ENCODE measurements at regions not wholly inside any gene's neighbourhood (a gene's known extent, or its start where the extent isn't known, plus 50 kb on each side); places are given as distances from the start of the nearest gene placed in this dataset.

DNA sequence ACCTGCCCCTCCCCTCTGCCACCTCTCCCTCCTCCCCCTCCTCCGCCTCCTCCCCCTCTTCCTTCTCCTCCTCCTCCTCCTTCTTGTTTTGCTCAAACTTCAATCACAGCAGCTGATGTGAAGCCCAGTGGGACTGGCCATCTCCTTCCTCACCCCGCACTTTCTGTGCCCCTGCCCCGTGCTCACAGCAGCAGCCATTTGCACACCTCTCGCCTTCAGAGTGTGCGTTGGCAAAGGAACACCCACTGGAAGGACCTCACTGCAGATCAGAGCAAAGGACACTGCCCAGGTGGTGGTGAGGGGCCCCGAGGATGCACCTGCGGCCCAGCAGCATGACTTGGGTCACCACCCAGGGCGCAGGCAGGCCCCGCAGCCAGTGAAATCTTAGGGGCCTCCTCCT lies 98.8 kb downstream of the SOX1 start:
- Histone ChIP-seq H3K27ac (no peak overlapping the region), H3K9me3 (no peaks in the 10 kb centered on the region), H3K4me3 (no peak overlapping the region), H3K36me3 (no peaks in the 10 kb centered on the region), H3K27me3 (peaks cover 0 to 5% (median 0%) of the 10 kb centered on the region in 3 donors), H3K4me1 (no peaks in the 10 kb centered on the region)
- in situ Hi-C loops (cut with MboI; ENCODE audit: low sequenced_read_pairs in 4 of 4) (no loop called here), intact Hi-C loops (cut with DNase I; ENCODE audit: low total_unique reads) (no loop called here)
- no peak for ATAC-seq
- no peak for DNase-seq
- TF ChIP-seq, protein P1, sequence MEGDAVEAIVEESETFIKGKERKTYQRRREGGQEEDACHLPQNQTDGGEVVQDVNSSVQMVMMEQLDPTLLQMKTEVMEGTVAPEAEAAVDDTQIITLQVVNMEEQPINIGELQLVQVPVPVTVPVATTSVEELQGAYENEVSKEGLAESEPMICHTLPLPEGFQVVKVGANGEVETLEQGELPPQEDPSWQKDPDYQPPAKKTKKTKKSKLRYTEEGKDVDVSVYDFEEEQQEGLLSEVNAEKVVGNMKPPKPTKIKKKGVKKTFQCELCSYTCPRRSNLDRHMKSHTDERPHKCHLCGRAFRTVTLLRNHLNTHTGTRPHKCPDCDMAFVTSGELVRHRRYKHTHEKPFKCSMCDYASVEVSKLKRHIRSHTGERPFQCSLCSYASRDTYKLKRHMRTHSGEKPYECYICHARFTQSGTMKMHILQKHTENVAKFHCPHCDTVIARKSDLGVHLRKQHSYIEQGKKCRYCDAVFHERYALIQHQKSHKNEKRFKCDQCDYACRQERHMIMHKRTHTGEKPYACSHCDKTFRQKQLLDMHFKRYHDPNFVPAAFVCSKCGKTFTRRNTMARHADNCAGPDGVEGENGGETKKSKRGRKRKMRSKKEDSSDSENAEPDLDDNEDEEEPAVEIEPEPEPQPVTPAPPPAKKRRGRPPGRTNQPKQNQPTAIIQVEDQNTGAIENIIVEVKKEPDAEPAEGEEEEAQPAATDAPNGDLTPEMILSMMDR (IDR thresholded peaks at IDR 0.05 in 4 of 5, conservative IDR thresholded peaks at IDR 0.05 in 1 of 5), result no peak
- TF ChIP-seq POLR2A (IDR thresholded peaks at IDR 0.05), result no peak

DNA sequence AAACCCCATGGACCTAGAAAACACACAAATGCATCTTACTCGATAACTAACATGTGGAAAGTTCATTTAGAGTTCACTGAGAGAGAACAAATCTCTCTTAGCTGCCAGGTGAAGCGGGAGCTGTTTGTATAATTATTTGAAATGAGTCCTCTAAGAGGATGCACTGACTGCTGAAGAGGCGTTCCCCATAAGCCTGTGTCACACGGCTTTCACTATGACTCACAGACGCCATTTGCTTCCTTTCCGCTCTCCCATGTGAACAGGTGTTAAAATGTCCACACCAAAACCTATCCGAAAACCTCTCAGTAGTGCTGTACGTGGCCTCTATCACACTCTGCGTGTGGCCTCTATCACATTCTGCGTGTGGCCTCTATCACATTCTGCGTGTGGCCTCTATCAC lies 101.8 kb downstream of the SOX1 start:
- H3K27me3 ChIP-seq, result peaks cover 0 to 2% (median 0%) of the 10 kb centered on the region in 3 donors
- H3K4me3 ChIP-seq, result no peak overlapping the region
- intact Hi-C loops (cut with DNase I; ENCODE audit: low total_unique reads) (no loop called here), in situ Hi-C loops (cut with MboI; ENCODE audit: low sequenced_read_pairs in 4 of 4) (no loop called here)
- TF ChIP-seq, protein P1 (IDR thresholded peaks at IDR 0.05 in 4 of 5, conservative IDR thresholded peaks at IDR 0.05 in 1 of 5), result no peak
- TF ChIP-seq POLR2A (IDR thresholded peaks at IDR 0.05), result no peak
- DNase-seq, result no peak
- ATAC-seq, result no peak
- no peaks in the 10 kb centered on the region for H3K36me3 ChIP-seq
- H3K9me3 ChIP-seq, result no peaks in the 10 kb centered on the region
- H3K27ac ChIP-seq, result no peak overlapping the region
- no peaks in the 10 kb centered on the region for H3K4me1 ChIP-seq

DNA sequence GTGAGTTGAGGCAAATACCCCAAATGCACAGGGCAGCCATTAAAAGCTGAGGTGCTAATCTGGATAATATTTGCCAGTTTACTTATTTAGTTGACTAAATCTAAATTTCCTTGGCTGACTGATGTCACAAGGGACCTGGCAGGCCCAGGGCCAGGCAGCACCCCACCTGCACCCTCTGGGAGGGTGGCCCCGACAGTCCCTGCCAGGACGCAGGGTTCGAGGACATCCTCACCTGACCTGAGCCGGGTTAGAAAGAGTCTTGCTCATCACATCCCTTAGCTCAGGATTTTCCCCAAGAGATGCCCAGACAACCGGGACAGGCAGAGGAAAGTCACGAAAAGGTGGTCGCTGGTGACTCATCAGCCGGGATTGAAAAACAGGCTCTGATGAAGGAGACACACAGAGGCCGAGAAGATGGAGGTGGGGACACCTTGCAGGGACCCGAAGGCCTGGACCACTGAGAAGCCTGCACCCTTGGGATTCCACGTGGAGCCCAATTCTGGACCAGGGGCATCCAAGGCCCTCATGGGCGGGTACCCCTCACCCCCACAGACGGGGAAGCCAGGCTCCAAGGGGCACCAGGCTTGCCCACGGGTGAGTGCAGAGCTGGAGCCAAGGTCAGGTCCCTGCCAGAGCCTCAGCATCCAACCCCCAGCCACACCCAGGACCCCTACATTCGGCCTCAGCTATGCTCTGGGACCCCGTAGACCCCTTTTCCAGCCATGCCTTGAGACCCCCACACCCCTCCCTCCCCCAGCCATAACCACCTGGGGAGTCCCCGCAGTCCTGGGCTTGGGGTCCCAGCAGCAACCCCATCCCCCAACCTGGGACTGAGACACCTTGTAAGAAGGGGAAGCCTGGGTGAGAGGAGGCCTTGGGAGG lies 103.2 kb downstream of the SOX1 start:
- no peaks in the 10 kb centered on the region for H3K36me3 ChIP-seq
- H3K4me1 ChIP-seq, result no peaks in the 10 kb centered on the region
- peaks cover 0 to 2% (median 0%) of the 10 kb centered on the region in 3 donors for H3K27me3 ChIP-seq
- H3K4me3 ChIP-seq, result no peak overlapping the region
- TF ChIP-seq, protein P1 (IDR thresholded peaks at IDR 0.05 in 4 of 5, conservative IDR thresholded peaks at IDR 0.05 in 1 of 5), result no peak
- no peak for TF ChIP-seq POLR2A (IDR thresholded peaks at IDR 0.05)
- intact Hi-C loops (cut with DNase I; ENCODE audit: low total_unique reads) (no loop called here), in situ Hi-C loops (cut with MboI; ENCODE audit: low sequenced_read_pairs in 4 of 4) (no loop called here)
- ATAC-seq (no peak), DNase-seq (no peak)
- H3K27ac ChIP-seq, result no peak overlapping the region
- no peaks in the 10 kb centered on the region for H3K9me3 ChIP-seq

DNA sequence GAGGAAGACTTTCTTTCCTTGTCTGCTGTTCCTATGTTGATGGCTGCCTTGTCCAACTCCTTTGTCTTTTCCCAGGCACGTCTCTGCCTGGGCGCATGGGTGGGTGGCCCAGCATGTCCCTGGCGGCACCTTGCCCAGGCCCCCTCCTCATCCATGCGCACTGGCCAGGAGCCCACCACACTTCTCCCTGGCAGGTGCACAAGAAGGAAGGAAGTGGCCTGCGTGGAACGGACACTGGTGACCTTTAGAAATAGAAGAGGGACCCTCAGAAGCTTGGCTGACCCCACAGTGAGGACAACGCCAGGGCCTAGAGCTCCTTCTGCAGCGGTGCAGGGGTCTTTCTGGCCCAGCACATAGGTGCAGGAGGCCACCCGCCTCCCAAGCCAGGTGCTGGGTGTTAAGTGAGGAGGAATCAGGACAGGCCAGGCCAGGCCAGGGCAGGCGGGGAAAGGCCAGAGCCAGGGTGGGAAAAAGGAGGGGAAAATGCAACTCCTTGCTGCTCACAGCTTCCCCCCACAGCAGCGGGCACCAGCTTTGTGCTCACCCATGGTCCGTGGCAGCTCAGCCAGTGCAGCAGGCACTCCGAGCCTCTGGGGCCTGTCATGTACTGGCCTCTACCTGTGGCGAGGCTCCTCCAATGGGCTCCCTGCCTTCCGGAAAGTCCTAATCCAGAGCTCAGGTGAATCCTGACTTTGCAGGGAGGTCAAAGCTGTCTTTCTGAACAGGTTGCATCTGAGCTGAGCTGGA lies 104.0 kb downstream of the SOX1 start:
- intact Hi-C loops (cut with DNase I; ENCODE audit: low total_unique reads) (no loop called here), in situ Hi-C loops (cut with MboI; ENCODE audit: low sequenced_read_pairs in 4 of 4) (no loop called here)
- Histone ChIP-seq H3K36me3 (no peaks in the 10 kb centered on the region), H3K27me3 (no peaks in the 10 kb centered on the region), H3K9me3 (no peaks in the 10 kb centered on the region), H3K4me3 (no peak overlapping the region), H3K4me1 (no peaks in the 10 kb centered on the region), H3K27ac (no peak overlapping the region)
- no peak for ATAC-seq
- DNase-seq, result no peak
- TF ChIP-seq, protein P1 (IDR thresholded peaks at IDR 0.05 in 4 of 5, conservative IDR thresholded peaks at IDR 0.05 in 1 of 5), result no peak
- TF ChIP-seq POLR2A (IDR thresholded peaks at IDR 0.05), result no peak
